HT-29 (cell line): ENCODE measurements at regions not wholly inside any gene's neighbourhood (a gene's known extent, or its start where the extent isn't known, plus 50 kb on each side); places are given as distances from the start of the nearest gene placed in this dataset.

Experiments
- DNase-seq: peaks from one replicate; pipeline ENCODE4 v3.0.0-alpha.2; 2015; ENCODE audit warnings: low spot score

GRCh38 chr3:3241596-3241995 lies 62.1 kb upstream of the CRBN start:
- no peak for DNase-seq

- no peak for DNase-seq
Observed at GRCh38 chr3:3240986-3241385, 61.5 kb upstream of the CRBN start.

GRCh38 chr3:3237979-3238378 lies 58.5 kb upstream of the CRBN start:
- no peak for DNase-seq

- no peak for DNase-seq
Observed at GRCh38 chr3:3232251-3232650, 52.8 kb upstream of the CRBN start.
